ENCODE measurements at regions not wholly inside any gene's neighbourhood (a gene's known extent, or its start where the extent isn't known, plus 50 kb on each side); places are given as distances from the start of the nearest gene placed in this dataset.

DNA sequence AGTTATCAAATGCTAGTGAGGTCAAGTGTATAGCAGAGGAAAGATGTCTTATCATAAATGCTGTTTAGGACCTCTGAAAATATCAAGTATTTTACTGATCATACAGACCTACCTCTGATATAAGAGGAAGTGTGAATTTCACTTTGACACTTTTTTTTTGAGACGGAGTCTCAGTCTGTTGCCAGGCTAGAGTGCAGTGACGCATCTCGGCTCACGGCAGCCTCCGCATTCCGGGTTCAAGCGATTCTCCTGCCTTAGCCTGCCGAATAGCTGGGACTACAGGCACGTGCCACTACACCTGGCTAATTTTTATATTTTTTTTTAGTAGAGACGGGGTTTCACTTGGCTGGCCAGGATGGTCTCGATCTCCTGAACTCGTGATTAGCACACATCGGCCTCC is 55.1 kb upstream of the PIK3C2G start:
- TF ChIP-seq ATAD3A (CRISPR knock-in tag; IDR thresholded peaks at IDR 0.05) (no peak), NR3C1 (CRISPR knock-in tag; IDR thresholded peaks at IDR 0.05) (no peak), DMAP1 (CRISPR knock-in tag; IDR thresholded peaks at IDR 0.05) (no peak), ZSCAN29 (CRISPR knock-in tag; conservative IDR thresholded peaks at IDR 0.05) (no peak), ZNF549 (CRISPR knock-in tag; IDR thresholded peaks at IDR 0.05) (no peak), USF2 (IDR thresholded peaks at IDR 0.05; ENCODE audit: low read depth, low read length) (no peak), USF2 (CRISPR knock-in tag; IDR thresholded peaks at IDR 0.05; ENCODE audit: borderline replicate concordance) (no peak), ZNF354B (CRISPR knock-in tag; IDR thresholded peaks at IDR 0.05) (no peak), XRCC5 (optimal IDR thresholded peaks at IDR 0.05; ENCODE audit: low read length) (no peak), HMGXB4 (CRISPR knock-in tag; IDR thresholded peaks at IDR 0.05; ENCODE audit: borderline replicate concordance in 1 of 2, low read depth in 1 of 2) (no peak), ZFP41 (CRISPR knock-in tag; IDR thresholded peaks at IDR 0.05; ENCODE audit: borderline replicate concordance) (no peak), CTCF (CRISPR knock-in tag; IDR thresholded peaks at IDR 0.05) (no peak), JUNB (CRISPR knock-in tag; IDR thresholded peaks at IDR 0.05; ENCODE audit: borderline replicate concordance) (no peak), SMAD1 (CRISPR knock-in tag; IDR thresholded peaks at IDR 0.05; ENCODE audit: borderline replicate concordance, low read depth) (no peak)

All from HepG2 (cell line).